ENCODE measurements at regions not wholly inside any gene's neighbourhood (a gene's known extent, or its start where the extent isn't known, plus 50 kb on each side); places are given as distances from the start of the nearest gene placed in this dataset.

DNA sequence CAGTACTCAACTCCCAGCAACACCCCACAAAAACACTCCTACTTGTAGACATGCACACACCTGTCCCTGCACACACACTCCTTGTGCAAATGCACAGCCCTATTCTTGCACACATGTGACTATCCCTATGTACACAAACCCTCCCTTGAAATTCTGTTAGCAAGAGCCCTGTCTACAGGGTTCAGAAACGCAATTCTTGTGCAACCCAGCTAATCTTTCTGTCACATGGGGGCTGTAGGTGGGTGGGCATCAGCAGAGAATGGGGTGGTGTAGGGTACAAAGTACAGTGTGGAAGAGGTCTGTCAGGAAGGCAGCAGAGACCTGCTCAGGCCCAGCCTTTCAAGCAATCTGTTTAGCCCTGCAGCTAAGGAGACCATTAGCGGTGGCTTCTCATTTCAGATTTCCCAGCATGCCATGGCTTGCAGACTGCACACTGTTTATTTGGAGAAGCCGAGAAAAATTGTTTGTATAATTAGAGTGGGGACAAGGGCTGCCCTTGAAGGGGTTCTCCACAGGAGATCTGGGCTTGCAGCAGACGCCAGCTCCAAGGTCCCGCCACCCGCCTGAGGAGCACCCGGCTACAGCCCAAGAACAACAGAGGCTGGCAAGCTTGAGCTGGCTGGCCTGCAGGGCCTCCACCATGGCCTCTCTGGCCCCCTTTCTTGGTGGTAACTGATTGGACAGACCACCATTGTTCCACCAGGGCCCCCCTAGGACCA is 144.0 kb upstream of the PJA1 start:
- TF ChIP-seq, protein P1, sequence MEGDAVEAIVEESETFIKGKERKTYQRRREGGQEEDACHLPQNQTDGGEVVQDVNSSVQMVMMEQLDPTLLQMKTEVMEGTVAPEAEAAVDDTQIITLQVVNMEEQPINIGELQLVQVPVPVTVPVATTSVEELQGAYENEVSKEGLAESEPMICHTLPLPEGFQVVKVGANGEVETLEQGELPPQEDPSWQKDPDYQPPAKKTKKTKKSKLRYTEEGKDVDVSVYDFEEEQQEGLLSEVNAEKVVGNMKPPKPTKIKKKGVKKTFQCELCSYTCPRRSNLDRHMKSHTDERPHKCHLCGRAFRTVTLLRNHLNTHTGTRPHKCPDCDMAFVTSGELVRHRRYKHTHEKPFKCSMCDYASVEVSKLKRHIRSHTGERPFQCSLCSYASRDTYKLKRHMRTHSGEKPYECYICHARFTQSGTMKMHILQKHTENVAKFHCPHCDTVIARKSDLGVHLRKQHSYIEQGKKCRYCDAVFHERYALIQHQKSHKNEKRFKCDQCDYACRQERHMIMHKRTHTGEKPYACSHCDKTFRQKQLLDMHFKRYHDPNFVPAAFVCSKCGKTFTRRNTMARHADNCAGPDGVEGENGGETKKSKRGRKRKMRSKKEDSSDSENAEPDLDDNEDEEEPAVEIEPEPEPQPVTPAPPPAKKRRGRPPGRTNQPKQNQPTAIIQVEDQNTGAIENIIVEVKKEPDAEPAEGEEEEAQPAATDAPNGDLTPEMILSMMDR (IDR thresholded peaks at IDR 0.05; ENCODE audit: insufficient read depth, low read length, poor library complexity, severe bottlenecking): no peak
- Histone ChIP-seq H3K27me3 (replicated peaks; ENCODE audit: control insufficient read depth, insufficient read depth, low read length) (no peaks in the 10 kb centered on the region), H3K4me3 (replicated peaks; ENCODE audit: low read depth, low read length) (no peak overlapping the region), H3K36me3 (ENCODE audit: control insufficient read depth, insufficient read depth, low read length) (no peaks in the 10 kb centered on the region)
- DNase-seq (ENCODE audit: extremely low read depth, insufficient read length): no peak

DNA sequence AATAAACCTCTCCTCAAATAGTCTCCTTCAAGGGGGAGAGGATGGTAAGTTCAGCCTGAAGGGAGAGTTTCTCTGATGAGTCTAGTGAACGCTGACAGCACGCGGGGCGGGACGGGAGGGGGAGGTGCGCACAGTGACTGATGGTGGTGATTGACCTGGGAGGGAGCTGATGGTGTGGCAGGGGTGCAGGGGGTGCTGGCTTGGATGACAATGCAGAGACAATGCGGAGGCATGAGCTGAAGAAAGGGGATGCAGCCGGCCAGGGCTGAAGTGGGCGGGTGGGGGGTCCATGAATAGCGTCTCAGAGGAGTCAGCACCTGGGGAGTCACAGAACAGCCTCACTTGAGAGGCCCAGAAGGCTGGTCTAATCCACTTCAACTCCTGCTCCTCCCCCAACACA is 142.5 kb upstream of the PJA1 start:
- TF ChIP-seq, protein P1 (IDR thresholded peaks at IDR 0.05; ENCODE audit: insufficient read depth, low read length, poor library complexity, severe bottlenecking): no peak
- Histone ChIP-seq H3K27me3 (replicated peaks; ENCODE audit: control insufficient read depth, insufficient read depth, low read length) (no peaks in the 10 kb centered on the region), H3K36me3 (ENCODE audit: control insufficient read depth, insufficient read depth, low read length) (no peaks in the 10 kb centered on the region), H3K4me3 (replicated peaks; ENCODE audit: low read depth, low read length) (no peak overlapping the region)
- no peak for DNase-seq (ENCODE audit: extremely low read depth, insufficient read length)

GRCh38 chrX:69307029-69307428 is 141.8 kb upstream of the PJA1 start:
- no peak for DNase-seq (ENCODE audit: extremely low read depth, insufficient read length)
- no peaks in the 10 kb centered on the region for H3K36me3 ChIP-seq (ENCODE audit: control insufficient read depth, insufficient read depth, low read length)
- TF ChIP-seq, protein P1 (IDR thresholded peaks at IDR 0.05; ENCODE audit: insufficient read depth, low read length, poor library complexity, severe bottlenecking): no peak
- no peak overlapping the region for H3K4me3 ChIP-seq (replicated peaks; ENCODE audit: low read depth, low read length)
- H3K27me3 ChIP-seq (replicated peaks; ENCODE audit: control insufficient read depth, insufficient read depth, low read length): no peaks in the 10 kb centered on the region

DNA sequence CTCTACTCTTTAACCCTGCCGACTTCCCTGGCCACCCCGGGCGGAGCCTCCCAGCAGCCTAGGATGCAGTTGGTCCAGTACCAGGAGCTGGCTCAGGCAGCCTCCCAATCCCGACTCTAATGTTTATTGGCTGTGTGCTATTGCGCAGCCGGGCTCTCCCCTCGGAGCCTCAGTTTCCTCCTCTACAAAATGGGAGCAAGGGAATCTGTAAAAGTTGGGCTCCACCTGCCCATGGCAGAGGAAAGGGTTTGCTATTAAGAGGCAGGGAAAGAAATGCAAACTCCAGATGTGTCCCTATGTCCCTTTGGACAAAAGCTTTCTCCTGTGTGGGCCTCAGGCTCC is 140.8 kb upstream of the PJA1 start:
- no peaks in the 10 kb centered on the region for H3K36me3 ChIP-seq (ENCODE audit: control insufficient read depth, insufficient read depth, low read length)
- no peaks in the 10 kb centered on the region for H3K27me3 ChIP-seq (replicated peaks; ENCODE audit: control insufficient read depth, insufficient read depth, low read length)
- H3K4me3 ChIP-seq (replicated peaks; ENCODE audit: low read depth, low read length): no peak overlapping the region
- no peak for DNase-seq (ENCODE audit: extremely low read depth, insufficient read length)
- TF ChIP-seq, protein P1 (IDR thresholded peaks at IDR 0.05; ENCODE audit: insufficient read depth, low read length, poor library complexity, severe bottlenecking): no peak

DNA sequence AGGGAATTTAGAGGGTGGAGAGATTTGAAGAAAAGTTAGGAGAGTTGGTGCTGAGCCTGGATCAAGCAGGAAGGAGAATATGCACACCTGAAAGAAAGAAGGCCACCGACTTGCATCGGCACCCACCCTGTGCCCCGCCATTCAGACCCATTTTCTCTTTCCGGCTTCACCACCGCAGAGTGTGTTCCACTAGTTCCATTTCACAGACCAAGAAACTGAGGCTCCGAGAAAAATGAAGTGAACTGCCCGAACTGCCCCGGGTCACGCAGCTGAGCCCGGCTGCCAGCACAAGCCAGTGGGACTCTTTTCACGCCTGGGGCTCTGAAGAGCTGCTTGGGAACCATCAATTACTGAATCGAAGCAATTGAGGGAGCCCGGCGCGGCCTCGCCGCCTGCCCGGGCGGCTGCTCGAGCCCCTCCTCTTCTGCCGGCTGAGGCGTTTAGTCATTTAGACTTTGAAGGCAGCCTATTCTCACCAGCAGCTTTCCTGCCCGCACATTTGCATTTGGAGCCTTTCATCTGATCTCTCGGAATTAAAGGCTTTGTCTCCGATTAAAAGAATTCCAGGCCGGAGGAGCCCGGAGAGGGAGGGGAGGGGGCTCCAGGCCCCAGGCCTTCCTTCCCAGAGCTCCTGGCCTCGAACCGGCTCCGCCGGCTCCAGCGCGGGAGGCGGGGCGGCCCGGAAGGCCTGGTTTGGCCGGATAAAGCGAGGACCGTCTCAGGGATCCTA is 140.2 kb upstream of the PJA1 start:
- TF ChIP-seq, protein P1 (IDR thresholded peaks at IDR 0.05; ENCODE audit: insufficient read depth, low read length, poor library complexity, severe bottlenecking): no peak
- Histone ChIP-seq H3K36me3 (ENCODE audit: control insufficient read depth, insufficient read depth, low read length) (no peaks in the 10 kb centered on the region), H3K27me3 (replicated peaks; ENCODE audit: control insufficient read depth, insufficient read depth, low read length) (no peaks in the 10 kb centered on the region), H3K4me3 (replicated peaks; ENCODE audit: low read depth, low read length) (no peak overlapping the region)
- no peak for DNase-seq (ENCODE audit: extremely low read depth, insufficient read length)
